ENCODE measurements at regions not wholly inside any gene's neighbourhood (a gene's known extent, or its start where the extent isn't known, plus 50 kb on each side); places are given as distances from the start of the nearest gene placed in this dataset.

- TF ChIP-seq GABPA (IDR thresholded peaks at IDR 0.05; ENCODE audit: borderline replicate concordance, insufficient read depth, low read length) (no peak), CTCF (IDR thresholded peaks at IDR 0.05; ENCODE audit: control extremely low read depth in 1 of 3, insufficient read depth in 1 of 3, low read depth in 1 of 3, low read length in 3 of 3) (no peak), JUN (IDR thresholded peaks at IDR 0.05; ENCODE audit: low read depth, low read length) (no peak), EP300 (IDR thresholded peaks at IDR 0.05; ENCODE audit: borderline replicate concordance in 1 of 2, low read depth in 2 of 2, low read length in 2 of 2) (no peak), SRF (IDR thresholded peaks at IDR 0.05; ENCODE audit: low read depth, low read length) (no peak), CEBPB (IDR thresholded peaks at IDR 0.05; ENCODE audit: low read depth, low read length) (no peak), RNF2 (IDR thresholded peaks at IDR 0.05; ENCODE audit: borderline replicate concordance, low read depth, low read length, missing control alignments, poor library complexity, severe bottlenecking) (no peak), POLR2A (IDR thresholded peaks at IDR 0.05; ENCODE audit: control extremely low read depth in 1 of 2, low read depth in 2 of 2, low read length in 2 of 2) (no peak), RAD21 (IDR thresholded peaks at IDR 0.05 in 1 of 2, conservative IDR thresholded peaks at IDR 0.05 in 1 of 2; ENCODE audit: low read depth in 2 of 2, low read length in 2 of 2) (no peak), SAP30 (IDR thresholded peaks at IDR 0.05; ENCODE audit: insufficient read depth, insufficient replicate concordance, low read length) (no peak), CBX8 (IDR thresholded peaks at IDR 0.05; ENCODE audit: borderline replicate concordance, low read depth, low read length) (no peak), SP1 (IDR thresholded peaks at IDR 0.05; ENCODE audit: low read depth, low read length) (no peak)
These were observed 332.1 kb downstream of the ASMT start for GRCh38 chrX:1946974-1947373.

All from H1 (cell line).